Breast epithelium (tissue), 4 donors: ENCODE measurements at regions not wholly inside any gene's neighbourhood (a gene's known extent, or its start where the extent isn't known, plus 50 kb on each side); places are given as distances from the start of the nearest gene placed in this dataset.
"Not testable (repeated sequence)": the region's sequence is repeated elsewhere in the genome, so short reads cannot be mapped to it uniquely, and the experiment has no call there.

Source experiments
- DNase-seq, 2 donors: peaks; one replicate each; pipeline ENCODE4 v3.0.0-alpha.2; 2019; ENCODE audit warnings: low spot score in 2 of 2
- H3K27ac ChIP-seq, 2 donors: fragments of 200-600 bp; sonication (generic) in 1 of 2; one replicate each; pipeline ENCODE4 v1.5.1; 2016 to 2019; ENCODE audit warnings: mild to moderate bottlenecking in 1 of 2
- H3K27me3 ChIP-seq, 2 donors: fragments of 200-600 bp; sonication (generic) in 1 of 2; one replicate each; pipeline versions ENCODE4 v1.5.1 to v1.6.0; 2017 to 2019; ENCODE audit warnings: control low read depth in 1 of 2, mild to moderate bottlenecking in 1 of 2
- H3K36me3 ChIP-seq: fragments of 200-600 bp; one replicate; pipeline ENCODE4 v1.5.1; 2019
- H3K4me1 ChIP-seq, 2 donors: fragments of 200-600 bp; sonication (generic); one replicate each; pipeline ENCODE4 v1.5.1; 2016 to 2019; ENCODE audit warnings: control low read depth in 1 of 2
- H3K4me3 ChIP-seq, 3 donors: fragments of 200-600 bp; sonication (generic); 1 replicate in 2 of 3; 2 replicates in 1 of 3; pipeline ENCODE4 v1.5.1; 2016 to 2019; ENCODE audit warnings: mild to moderate bottlenecking in 3 of 3, moderate library complexity in 2 of 3
- H3K9me3 ChIP-seq, 2 donors: fragments of 200-600 bp; sonication (generic) in 1 of 2; one replicate each; pipeline ENCODE4 v1.5.1; 2016 to 2019; ENCODE audit warnings: control low read depth in 1 of 2
- POLR2A ChIP-seq: fragments of 450-650 bp; IDR thresholded peaks from one replicate; pipeline ENCODE4 v1.6.1; 2016; ENCODE audit warnings: antibody characterized with exemption, mild to moderate bottlenecking, moderate library complexity
- POLR2AphosphoS5 ChIP-seq, 3 donors: sonication (generic); formaldehyde crosslinking; IDR thresholded peaks; one replicate each; pipeline ENCODE4 v1.6.1; 2017; ENCODE audit warnings: antibody characterized with exemption in 3 of 3
- intact Hi-C: fragments of 100-400 bp; cut with DNase I; formaldehyde crosslinking; loops from one replicate; pipeline ENCODE4 v1.15.1; 2023; ENCODE audit warnings: low total_unique reads
- TF ChIP-seq, protein P1 (sequence below), 3 donors: fragments of 450-650 bp; IDR thresholded peaks; one replicate each; pipeline ENCODE4 v1.5.1; 2016 to 2017; ENCODE audit warnings: antibody characterized with exemption in 3 of 3, mild to moderate bottlenecking in 3 of 3, moderate library complexity in 3 of 3

DNA sequence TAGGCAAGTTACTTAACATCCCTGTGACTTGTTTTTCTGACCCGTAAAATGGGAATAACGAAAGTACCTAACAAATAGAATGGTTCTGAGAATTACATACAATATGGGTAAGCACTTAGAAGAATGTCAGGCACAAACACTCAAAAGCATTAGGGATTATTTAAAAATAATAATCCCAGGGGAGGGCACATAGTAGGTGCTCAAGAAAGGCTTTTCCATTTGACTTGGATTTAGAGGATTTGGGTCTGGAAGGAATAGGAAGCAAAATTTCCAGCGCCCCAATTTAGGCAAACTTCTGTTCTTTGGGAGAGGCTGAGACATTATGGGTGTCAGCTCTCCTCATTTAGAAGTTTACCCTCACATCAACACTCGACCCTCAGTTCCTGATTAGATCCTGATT, 115.5 kb downstream of the SYF2 start:
- intact Hi-C loops = no loop called here
- Histone ChIP-seq H3K4me3 (no peak overlapping the region), H3K36me3 (no peaks in the 10 kb centered on the region), H3K27ac (no peak overlapping the region), H3K4me1 (no peaks in the 10 kb centered on the region), H3K27me3 (no peaks in the 10 kb centered on the region), H3K9me3 (peaks cover 6% of the 10 kb centered on the region in 2 donors)
- TF ChIP-seq, protein P1, sequence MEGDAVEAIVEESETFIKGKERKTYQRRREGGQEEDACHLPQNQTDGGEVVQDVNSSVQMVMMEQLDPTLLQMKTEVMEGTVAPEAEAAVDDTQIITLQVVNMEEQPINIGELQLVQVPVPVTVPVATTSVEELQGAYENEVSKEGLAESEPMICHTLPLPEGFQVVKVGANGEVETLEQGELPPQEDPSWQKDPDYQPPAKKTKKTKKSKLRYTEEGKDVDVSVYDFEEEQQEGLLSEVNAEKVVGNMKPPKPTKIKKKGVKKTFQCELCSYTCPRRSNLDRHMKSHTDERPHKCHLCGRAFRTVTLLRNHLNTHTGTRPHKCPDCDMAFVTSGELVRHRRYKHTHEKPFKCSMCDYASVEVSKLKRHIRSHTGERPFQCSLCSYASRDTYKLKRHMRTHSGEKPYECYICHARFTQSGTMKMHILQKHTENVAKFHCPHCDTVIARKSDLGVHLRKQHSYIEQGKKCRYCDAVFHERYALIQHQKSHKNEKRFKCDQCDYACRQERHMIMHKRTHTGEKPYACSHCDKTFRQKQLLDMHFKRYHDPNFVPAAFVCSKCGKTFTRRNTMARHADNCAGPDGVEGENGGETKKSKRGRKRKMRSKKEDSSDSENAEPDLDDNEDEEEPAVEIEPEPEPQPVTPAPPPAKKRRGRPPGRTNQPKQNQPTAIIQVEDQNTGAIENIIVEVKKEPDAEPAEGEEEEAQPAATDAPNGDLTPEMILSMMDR (IDR thresholded peaks at IDR 0.05) = no peak
- TF ChIP-seq POLR2A = no peak
- TF ChIP-seq POLR2AphosphoS5 (IDR thresholded peaks at IDR 0.05) = no peak
- DNase-seq = no peak

DNA sequence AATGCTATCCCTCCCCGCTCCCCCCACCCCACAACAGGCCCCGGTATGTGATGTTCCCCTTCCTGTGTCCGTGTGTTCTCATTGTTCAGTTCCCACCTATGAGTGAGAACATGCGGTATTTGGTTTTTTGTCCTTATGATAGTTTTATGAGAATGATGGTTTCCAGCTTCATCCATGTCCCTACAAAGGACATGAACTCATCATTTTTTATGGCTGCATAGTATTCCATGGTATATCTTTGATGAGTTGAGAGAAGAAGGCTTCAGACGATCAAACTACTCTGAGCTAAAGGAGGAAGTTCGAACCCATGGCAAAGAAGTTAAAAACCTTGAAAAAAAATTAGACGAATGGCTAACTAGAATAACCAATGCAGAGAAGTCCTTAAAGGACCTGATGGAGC, 116.2 kb downstream of the SYF2 start:
- H3K36me3 ChIP-seq, intact Hi-C loops, DNase-seq, H3K9me3 ChIP-seq, H3K27me3 ChIP-seq, H3K4me1 ChIP-seq, H3K27ac ChIP-seq, H3K4me3 ChIP-seq: not testable (repeated sequence)

DNA sequence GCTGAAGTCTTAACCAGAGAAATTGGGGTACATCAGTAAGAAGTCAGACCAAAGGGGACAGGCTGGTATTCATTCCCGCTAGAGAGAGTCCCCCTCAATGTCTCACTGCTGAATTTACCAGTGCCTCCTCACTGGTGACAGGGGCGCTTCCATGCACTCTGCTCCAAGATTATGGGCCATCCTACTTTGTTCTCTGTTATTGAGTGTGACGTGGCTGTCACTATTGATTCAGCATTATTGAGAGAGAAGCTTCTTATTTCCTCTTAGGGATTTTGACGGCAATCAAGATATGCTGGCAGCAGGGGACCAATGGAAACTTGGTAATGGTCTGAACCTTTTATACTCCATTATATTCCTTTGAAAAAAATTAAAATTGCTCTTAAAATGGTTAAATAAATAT, 118.6 kb downstream of the SYF2 start:
- intact Hi-C loops = no loop called here
- no peak for DNase-seq
- peaks cover 6 to 11% of the 10 kb centered on the region in 2 donors for H3K9me3 ChIP-seq

DNA sequence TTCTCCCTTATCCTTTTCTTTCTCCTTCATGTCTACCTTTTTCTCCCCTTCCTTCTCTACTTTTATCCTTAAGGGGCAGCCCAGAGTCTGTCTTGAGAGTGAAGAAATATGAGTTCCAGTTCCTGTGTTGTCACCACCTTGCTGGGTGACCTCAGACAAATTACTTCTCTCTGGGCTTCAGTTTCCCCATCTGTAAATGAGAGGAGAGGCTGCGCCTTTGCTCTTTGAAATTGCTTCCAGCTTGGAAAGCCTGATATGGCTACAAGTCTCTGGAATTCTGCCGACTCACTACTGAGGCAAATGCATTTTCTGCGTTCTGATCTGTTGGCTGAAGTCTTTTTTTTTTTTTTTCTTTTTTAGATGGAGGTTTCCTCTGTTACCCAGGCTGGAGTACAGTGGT, 119.2 kb downstream of the SYF2 start:
- DNase-seq = no peak
- no peaks in the 10 kb centered on the region for H3K4me1 ChIP-seq
- intact Hi-C loops = no loop called here
- no peak for TF ChIP-seq POLR2AphosphoS5 (IDR thresholded peaks at IDR 0.05)
- TF ChIP-seq POLR2A = no peak
- H3K9me3 ChIP-seq = peaks cover 6 to 11% of the 10 kb centered on the region in 2 donors
- H3K36me3 ChIP-seq = no peaks in the 10 kb centered on the region
- H3K27ac ChIP-seq = no peak overlapping the region
- H3K4me3 ChIP-seq = no peak overlapping the region
- no peaks in the 10 kb centered on the region for H3K27me3 ChIP-seq

More for the DNA sequence above, 118.6 kb downstream of the SYF2 start:
- Histone ChIP-seq H3K4me1 (no peaks in the 10 kb centered on the region), H3K4me3 (no peak overlapping the region), H3K27ac (no peak overlapping the region), H3K27me3 (no peaks in the 10 kb centered on the region), H3K36me3 (no peaks in the 10 kb centered on the region)
- TF ChIP-seq POLR2AphosphoS5 (IDR thresholded peaks at IDR 0.05) = no peak
- TF ChIP-seq POLR2A = no peak
- TF ChIP-seq, protein P1 (IDR thresholded peaks at IDR 0.05) = no peak

DNA sequence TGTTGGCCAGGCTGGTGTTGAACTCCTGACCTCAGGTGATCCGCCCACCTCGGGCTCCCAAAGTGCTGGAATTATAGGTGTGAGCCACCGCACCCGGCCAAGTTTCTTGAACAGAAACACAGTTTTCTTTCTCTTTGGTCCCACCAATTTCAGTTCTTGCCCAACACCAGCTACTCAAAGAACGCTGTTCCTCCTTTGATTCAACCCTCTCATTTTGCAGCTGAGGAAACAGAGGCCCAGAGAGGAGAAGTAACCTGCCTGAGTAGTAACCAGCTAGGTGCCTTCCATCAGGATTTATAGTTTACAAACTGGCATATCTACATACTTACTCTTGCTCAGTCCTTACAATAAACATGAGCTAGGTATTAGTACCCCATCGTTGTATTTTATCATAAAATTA, 119.9 kb downstream of the SYF2 start:
- Histone ChIP-seq H3K36me3 (no peaks in the 10 kb centered on the region), H3K4me1 (no peaks in the 10 kb centered on the region), H3K9me3 (peaks cover 5 to 9% of the 10 kb centered on the region in 2 donors), H3K27me3 (no peaks in the 10 kb centered on the region), H3K4me3 (no peak overlapping the region), H3K27ac (no peak overlapping the region)
- TF ChIP-seq POLR2A (no peak), POLR2AphosphoS5 (IDR thresholded peaks at IDR 0.05) (no peak)
- TF ChIP-seq, protein P1 (IDR thresholded peaks at IDR 0.05) = no peak
- DNase-seq = no peak
- intact Hi-C loops = no loop called here

DNA sequence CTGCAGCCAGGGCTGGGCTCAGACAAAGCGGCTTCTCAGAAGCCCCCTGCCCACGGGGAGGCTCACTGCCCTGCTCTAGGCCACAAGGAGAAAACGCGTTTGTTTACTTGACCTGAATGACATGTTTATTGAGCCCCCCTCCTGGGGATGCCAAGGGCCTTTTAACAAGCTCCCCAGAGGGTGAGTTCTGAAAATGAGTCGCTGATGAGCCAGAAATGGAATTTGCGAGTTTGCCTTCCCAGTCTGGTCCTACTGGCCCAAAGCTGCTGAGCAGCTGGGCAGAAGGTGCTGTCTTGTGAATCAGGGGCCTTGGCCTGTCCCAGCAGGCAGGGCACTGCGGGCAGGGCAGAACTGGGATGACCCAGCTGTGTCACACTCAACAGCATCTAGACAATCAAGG, 120.6 kb downstream of the SYF2 start:
- H3K36me3 ChIP-seq = no peaks in the 10 kb centered on the region
- peaks cover 0 to 6% of the 10 kb centered on the region in 2 donors for H3K9me3 ChIP-seq
- no peak for TF ChIP-seq POLR2AphosphoS5 (IDR thresholded peaks at IDR 0.05)
- no peak for TF ChIP-seq POLR2A
- TF ChIP-seq, protein P1 (IDR thresholded peaks at IDR 0.05) = no peak
- no peak overlapping the region for H3K4me3 ChIP-seq
- no peak for DNase-seq
- intact Hi-C loops = no loop called here
- peaks cover 0 to 5% of the 10 kb centered on the region in 2 donors for H3K27me3 ChIP-seq
- H3K4me1 ChIP-seq = no peaks in the 10 kb centered on the region
- no peak overlapping the region for H3K27ac ChIP-seq
